Ovary (tissue), 3 donors: ENCODE measurements at regions not wholly inside any gene's neighbourhood (a gene's known extent, or its start where the extent isn't known, plus 50 kb on each side); places are given as distances from the start of the nearest gene placed in this dataset.

Experiments used
- POLR2A ChIP-seq: fragments of 450-650 bp; IDR thresholded peaks from one replicate; pipeline ENCODE4 v1.6.1; 2017; ENCODE audit warnings: antibody characterized with exemption, mild to moderate bottlenecking, moderate library complexity
- TF ChIP-seq, protein P1 (sequence below), 3 donors: fragments of 450-650 bp in 2 of 3; fragments of 200-600 bp in 1 of 3; IDR thresholded peaks; one replicate each; pipeline versions ENCODE4 v1.5.1 to v1.8.0; 2016 to 2022; ENCODE audit warnings: antibody characterized with exemption in 3 of 3, mild to moderate bottlenecking in 1 of 3
- donor health status: DM: no; HTN: no; CAD: no.

DNA sequence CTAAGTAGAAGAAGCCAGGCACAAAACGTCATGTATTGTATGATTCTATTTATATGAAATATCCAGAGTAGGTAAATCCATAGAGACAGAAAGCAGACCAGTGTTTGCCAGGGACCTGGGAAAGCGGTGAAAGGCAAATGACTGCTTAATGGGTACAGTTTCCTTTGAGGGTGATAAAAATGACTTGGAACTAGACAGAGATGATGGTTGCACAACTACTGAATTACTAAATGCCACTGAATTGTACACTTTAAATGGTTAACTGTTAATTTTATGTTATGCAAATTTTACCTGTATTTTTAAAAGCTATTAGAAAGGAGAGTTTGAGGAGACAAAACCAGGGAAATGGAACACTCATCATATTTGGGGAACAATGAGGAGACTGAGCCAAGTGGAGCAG is 61.8 kb upstream of the USP47 start:
- TF ChIP-seq, protein P1, sequence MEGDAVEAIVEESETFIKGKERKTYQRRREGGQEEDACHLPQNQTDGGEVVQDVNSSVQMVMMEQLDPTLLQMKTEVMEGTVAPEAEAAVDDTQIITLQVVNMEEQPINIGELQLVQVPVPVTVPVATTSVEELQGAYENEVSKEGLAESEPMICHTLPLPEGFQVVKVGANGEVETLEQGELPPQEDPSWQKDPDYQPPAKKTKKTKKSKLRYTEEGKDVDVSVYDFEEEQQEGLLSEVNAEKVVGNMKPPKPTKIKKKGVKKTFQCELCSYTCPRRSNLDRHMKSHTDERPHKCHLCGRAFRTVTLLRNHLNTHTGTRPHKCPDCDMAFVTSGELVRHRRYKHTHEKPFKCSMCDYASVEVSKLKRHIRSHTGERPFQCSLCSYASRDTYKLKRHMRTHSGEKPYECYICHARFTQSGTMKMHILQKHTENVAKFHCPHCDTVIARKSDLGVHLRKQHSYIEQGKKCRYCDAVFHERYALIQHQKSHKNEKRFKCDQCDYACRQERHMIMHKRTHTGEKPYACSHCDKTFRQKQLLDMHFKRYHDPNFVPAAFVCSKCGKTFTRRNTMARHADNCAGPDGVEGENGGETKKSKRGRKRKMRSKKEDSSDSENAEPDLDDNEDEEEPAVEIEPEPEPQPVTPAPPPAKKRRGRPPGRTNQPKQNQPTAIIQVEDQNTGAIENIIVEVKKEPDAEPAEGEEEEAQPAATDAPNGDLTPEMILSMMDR (IDR thresholded peaks at IDR 0.05), result no peak
- no peak for TF ChIP-seq POLR2A
